Stimulated activated memory B cell treated with anti-CD40 and anti-IgM and Interleukin-4, amounts not matched to agents 10 μg/mL and 1 μg/mL and 100 μg/mL, for 72 hours (primary cell): ENCODE measurements at regions not wholly inside any gene's neighbourhood (a gene's known extent, or its start where the extent isn't known, plus 50 kb on each side); places are given as distances from the start of the nearest gene placed in this dataset.
A peak's percentile ranks its signal among the peaks of the same experiment; 100 is the strongest.
"Not testable (repeated sequence)": the region's sequence is repeated elsewhere in the genome, so short reads cannot be mapped to it uniquely, and the experiment has no call there.

Experiments used
- ATAC-seq: fragments of 150-1000 bp; cut with Tn5 transposase; 2 replicates; pipeline ENCODE4 v1.10.0; 2021
- H3K27ac Mint-ChIP-seq: one replicate; pipeline ENCODE4 v1.8.0; 2022; ENCODE audit warnings: mild to moderate bottlenecking, mixed read lengths
- H3K27me3 Mint-ChIP-seq: one replicate; pipeline ENCODE4 v1.8.0; 2022; ENCODE audit warnings: mixed read lengths
- H3K36me3 Mint-ChIP-seq: one replicate; pipeline ENCODE4 v1.8.0; 2022; ENCODE audit warnings: mixed read lengths
- H3K4me1 Mint-ChIP-seq: one replicate; pipeline ENCODE4 v1.8.0; 2022; ENCODE audit warnings: mixed read lengths
- H3K4me3 Mint-ChIP-seq: one replicate; pipeline ENCODE4 v1.8.0; 2022; ENCODE audit warnings: mild to moderate bottlenecking, moderate library complexity, mixed read lengths
- H3K9me3 Mint-ChIP-seq: one replicate; pipeline ENCODE4 v1.8.0; 2022; ENCODE audit warnings: mixed read lengths

GRCh38 chr12:32010631-32011336 is 51.6 kb downstream of the RESF1 start:
- H3K27ac Mint-ChIP-seq, result no peak overlapping the region
- H3K27me3 Mint-ChIP-seq, result no peaks in the 10 kb centered on the region

GRCh38 chr12:32012249-32012785 is 53.1 kb downstream of the RESF1 start:
- Mint-ChIP-seq H3K4me1 (no peaks in the 10 kb centered on the region), H3K9me3 (no peaks in the 10 kb centered on the region), H3K4me3 (no peak overlapping the region), H3K36me3 (no peaks in the 10 kb centered on the region), H3K27me3 (no peaks in the 10 kb centered on the region), H3K27ac (no peak overlapping the region)
- no peak for ATAC-seq

More at GRCh38 chr12:32010631-32011336, 51.6 kb downstream of the RESF1 start:
- H3K4me3 Mint-ChIP-seq, result no peak overlapping the region
- H3K9me3 Mint-ChIP-seq, result no peaks in the 10 kb centered on the region
- ATAC-seq, result no peak
- no peaks in the 10 kb centered on the region for H3K36me3 Mint-ChIP-seq
- no peaks in the 10 kb centered on the region for H3K4me1 Mint-ChIP-seq

GRCh38 chr12:32015036-32015435 is 55.8 kb downstream of the RESF1 start:
- H3K36me3 Mint-ChIP-seq, result no peaks in the 10 kb centered on the region
- H3K9me3 Mint-ChIP-seq, result no peaks in the 10 kb centered on the region
- H3K27ac Mint-ChIP-seq, result no peak overlapping the region
- no peak for ATAC-seq
- H3K4me1 Mint-ChIP-seq, result no peaks in the 10 kb centered on the region
- H3K4me3 Mint-ChIP-seq, result no peak overlapping the region
- no peaks in the 10 kb centered on the region for H3K27me3 Mint-ChIP-seq

DNA sequence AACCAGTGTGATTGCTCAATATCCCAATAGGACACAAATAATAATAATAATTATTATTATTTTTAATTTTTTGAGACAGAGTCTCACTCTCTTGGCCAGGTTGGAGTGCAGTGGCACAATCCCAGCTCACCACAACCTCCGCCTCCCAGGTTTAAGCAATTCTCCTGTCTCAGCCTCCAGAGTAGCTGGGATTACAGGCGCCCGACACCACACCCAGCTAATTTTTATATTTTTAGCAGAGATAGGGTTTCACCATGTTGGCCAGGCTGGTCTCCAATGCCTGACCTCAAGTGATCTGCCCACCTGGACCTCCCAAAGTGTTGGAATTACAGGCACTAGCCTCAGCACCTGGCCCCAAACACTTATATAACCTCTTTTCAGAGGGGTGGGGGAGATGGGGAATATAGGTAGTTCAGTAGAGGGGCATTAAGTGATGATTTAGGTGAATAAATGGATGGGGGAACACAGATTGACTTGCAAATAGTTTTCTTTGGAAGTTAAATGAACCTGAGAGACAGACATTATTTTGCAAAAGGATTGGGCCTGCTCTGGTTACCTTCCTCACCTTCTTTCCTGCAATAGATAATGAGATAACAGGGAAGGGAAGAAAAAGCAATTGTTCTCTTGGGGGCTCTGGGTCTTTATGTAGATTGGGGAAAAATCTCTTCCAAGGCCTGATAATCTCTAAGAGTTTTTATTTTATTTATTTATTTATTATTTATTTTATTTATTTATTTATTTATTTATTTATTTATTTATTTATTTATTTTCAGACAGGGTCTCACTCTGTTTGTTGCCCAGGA is 57.7 kb downstream of the RESF1 start:
- Mint-ChIP-seq H3K27me3 (no peaks in the 10 kb centered on the region), H3K36me3 (peaks cover 4% of the 10 kb centered on the region), H3K4me1 (no peaks in the 10 kb centered on the region), H3K9me3 (no peaks in the 10 kb centered on the region), H3K27ac (no peak overlapping the region), H3K4me3 (no peak overlapping the region)
- ATAC-seq, result no peak

- H3K36me3 Mint-ChIP-seq, result peaks cover 14% of the 10 kb centered on the region
- no peak for ATAC-seq
- no peak overlapping the region for H3K4me3 Mint-ChIP-seq
- no peaks in the 10 kb centered on the region for H3K27me3 Mint-ChIP-seq
- peaks cover 3% of the 10 kb centered on the region for H3K9me3 Mint-ChIP-seq
- H3K27ac Mint-ChIP-seq, result peak overlapping the region; percentile 48
- peaks cover 17% of the 10 kb centered on the region for H3K4me1 Mint-ChIP-seq
Measured at GRCh38 chr12:32021346-32021773, 62.1 kb downstream of the RESF1 start.

GRCh38 chr12:32022387-32022786 is 63.2 kb downstream of the RESF1 start:
- H3K4me3 Mint-ChIP-seq, H3K27ac Mint-ChIP-seq, H3K27me3 Mint-ChIP-seq, H3K9me3 Mint-ChIP-seq, ATAC-seq: not testable (repeated sequence)
- Mint-ChIP-seq H3K4me1 (peaks cover 18% of the 10 kb centered on the region), H3K36me3 (peaks cover 14% of the 10 kb centered on the region)

- Mint-ChIP-seq H3K36me3 (peaks cover 14% of the 10 kb centered on the region), H3K4me1 (peaks cover 25% of the 10 kb centered on the region)
- not testable (repeated sequence) for H3K27me3 Mint-ChIP-seq, H3K27ac Mint-ChIP-seq, H3K4me3 Mint-ChIP-seq, H3K9me3 Mint-ChIP-seq, ATAC-seq
Measured at GRCh38 chr12:32023861-32024260, 64.6 kb downstream of the RESF1 start.

GRCh38 chr12:32024884-32025592 is 65.8 kb downstream of the RESF1 start:
- Mint-ChIP-seq H3K9me3 (peaks cover 3% of the 10 kb centered on the region), H3K4me3 (no peak overlapping the region), H3K36me3 (peaks cover 14% of the 10 kb centered on the region), H3K27ac (peak overlapping the region; percentile 73), H3K27me3 (no peaks in the 10 kb centered on the region), H3K4me1 (peaks cover 25% of the 10 kb centered on the region)
- no peak for ATAC-seq

DNA sequence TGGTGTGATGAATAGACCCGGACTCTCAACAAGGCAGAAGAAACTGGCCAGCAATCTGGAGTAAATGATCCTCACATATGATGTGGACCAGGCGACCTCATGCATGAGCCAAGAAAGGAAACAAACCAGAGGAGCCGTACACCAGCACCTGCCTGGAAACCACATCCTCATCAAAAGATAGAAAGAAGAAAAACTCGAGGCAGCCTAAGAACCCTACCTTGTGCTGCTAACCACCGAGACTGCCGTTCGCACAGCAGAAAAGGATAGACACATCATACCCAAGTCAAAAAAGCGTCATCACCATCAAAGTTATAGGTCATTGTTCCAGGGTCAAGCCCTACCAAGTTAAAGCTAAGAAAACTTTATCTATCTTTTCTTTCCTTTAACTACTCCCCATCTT is 66.7 kb downstream of the RESF1 start:
- Mint-ChIP-seq H3K27me3 (no peaks in the 10 kb centered on the region), H3K36me3 (peaks cover 14% of the 10 kb centered on the region), H3K4me1 (peaks cover 31% of the 10 kb centered on the region), H3K9me3 (peaks cover 3% of the 10 kb centered on the region), H3K4me3 (no peak overlapping the region), H3K27ac (peak overlapping the region; percentile 73)
- peak; percentile 91 for ATAC-seq

- Mint-ChIP-seq H3K4me1 (peaks cover 36% of the 10 kb centered on the region), H3K4me3 (no peak overlapping the region), H3K36me3 (peaks cover 4% of the 10 kb centered on the region), H3K9me3 (peaks cover under 1% of the 10 kb centered on the region), H3K27ac (peak overlapping the region; percentile 40), H3K27me3 (no peaks in the 10 kb centered on the region)
- ATAC-seq, result peak; percentile 56
Measured at GRCh38 chr12:32027684-32028365, 68.6 kb downstream of the RESF1 start.

GRCh38 chr12:32030151-32030550 is 70.9 kb downstream of the RESF1 start:
- no peaks in the 10 kb centered on the region for H3K27me3 Mint-ChIP-seq
- ATAC-seq, result no peak
- H3K4me1 Mint-ChIP-seq, result peaks cover 31% of the 10 kb centered on the region
- peak overlapping the region; percentile 34 for H3K27ac Mint-ChIP-seq
- no peak overlapping the region for H3K4me3 Mint-ChIP-seq
- no peaks in the 10 kb centered on the region for H3K9me3 Mint-ChIP-seq
- no peaks in the 10 kb centered on the region for H3K36me3 Mint-ChIP-seq

DNA sequence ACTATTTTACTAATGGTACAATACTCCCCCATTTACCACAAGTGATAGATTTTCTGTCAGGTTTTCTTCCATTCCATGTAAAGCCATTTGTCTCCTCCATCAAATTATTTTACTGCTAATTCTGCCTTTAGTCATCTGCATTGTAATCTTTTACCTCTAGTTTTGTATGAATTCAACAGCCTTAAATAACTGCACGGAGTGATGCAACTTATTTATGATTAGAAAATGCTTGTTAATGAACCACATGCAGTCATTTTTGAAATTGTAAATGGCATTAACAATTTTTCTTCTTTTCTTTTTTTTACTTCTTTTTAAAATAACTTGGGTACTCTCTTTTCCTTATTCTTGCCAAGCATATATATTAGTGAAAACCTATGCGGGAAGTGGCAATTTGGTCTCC is 71.5 kb downstream of the RESF1 start:
- no peaks in the 10 kb centered on the region for H3K9me3 Mint-ChIP-seq
- H3K36me3 Mint-ChIP-seq, result no peaks in the 10 kb centered on the region
- peaks cover 27% of the 10 kb centered on the region for H3K4me1 Mint-ChIP-seq
- no peak overlapping the region for H3K4me3 Mint-ChIP-seq
- H3K27ac Mint-ChIP-seq, result peak overlapping the region; percentile 34
- no peak for ATAC-seq
- no peaks in the 10 kb centered on the region for H3K27me3 Mint-ChIP-seq

- no peak overlapping the region for H3K4me3 Mint-ChIP-seq
- ATAC-seq, result peak; percentile 36
- H3K27me3 Mint-ChIP-seq, result no peaks in the 10 kb centered on the region
Measured at GRCh38 chr12:32031109-32031508, 71.9 kb downstream of the RESF1 start.

GRCh38 chr12:32032205-32032810 is 73.1 kb downstream of the RESF1 start:
- no peak for ATAC-seq
- H3K27me3 Mint-ChIP-seq, result no peaks in the 10 kb centered on the region
- H3K4me1 Mint-ChIP-seq, result peaks cover 18% of the 10 kb centered on the region
- no peaks in the 10 kb centered on the region for H3K36me3 Mint-ChIP-seq
- H3K27ac Mint-ChIP-seq, result peak overlapping the region; percentile 34
- no peaks in the 10 kb centered on the region for H3K9me3 Mint-ChIP-seq
- H3K4me3 Mint-ChIP-seq, result no peak overlapping the region

More at GRCh38 chr12:32031109-32031508, 71.9 kb downstream of the RESF1 start:
- H3K9me3 Mint-ChIP-seq, result no peaks in the 10 kb centered on the region
- H3K4me1 Mint-ChIP-seq, result peaks cover 22% of the 10 kb centered on the region
- H3K36me3 Mint-ChIP-seq, result no peaks in the 10 kb centered on the region
- H3K27ac Mint-ChIP-seq, result peak overlapping the region; percentile 34
